ENCODE measurements at regions not wholly inside any gene's neighbourhood (a gene's known extent, or its start where the extent isn't known, plus 50 kb on each side); places are given as distances from the start of the nearest gene placed in this dataset.

GRCh38 chr7:15123901-15124300 is 221.3 kb upstream of the DGKB start:
- TF ChIP-seq POLR2A (IDR thresholded peaks at IDR 0.05) (no peak), POLR2AphosphoS5 (IDR thresholded peaks at IDR 0.05) (no peak), CTCF (IDR thresholded peaks at IDR 0.05) (no peak), EP300 (IDR thresholded peaks at IDR 0.05) (no peak)
